HG03103 (cell line): ENCODE measurements at regions not wholly inside any gene's neighbourhood (a gene's known extent, or its start where the extent isn't known, plus 50 kb on each side); places are given as distances from the start of the nearest gene placed in this dataset.
"Not testable (repeated sequence)": the region's sequence is repeated elsewhere in the genome, so short reads cannot be mapped to it uniquely, and the experiment has no call there.

ENCODE experiments used
- ATAC-seq: cut with Tn5 transposase; IDR thresholded peaks from one replicate; pipeline ENCODE4 v1.9.1; 2021; ENCODE audit warnings: low read depth; ENCODE audit not compliant: unreplicated experiment

- no peak for ATAC-seq
Measured at GRCh38 chr16:56029026-56029425, 153.9 kb upstream of the CES5A start.

GRCh38 chr16:56022818-56023217, 147.6 kb upstream of the CES5A start:
- ATAC-seq, result no peak

- no peak for ATAC-seq
Measured at GRCh38 chr16:56019274-56019673, 144.1 kb upstream of the CES5A start.

GRCh38 chr16:56013962-56014552, 138.9 kb upstream of the CES5A start:
- ATAC-seq, result no peak

GRCh38 chr16:56012482-56012811, 137.3 kb upstream of the CES5A start:
- ATAC-seq, result no peak

- no peak for ATAC-seq
Measured at GRCh38 chr16:56011808-56012481, 136.8 kb upstream of the CES5A start.

- no peak for ATAC-seq
Measured at GRCh38 chr16:56005958-56006357, 130.8 kb upstream of the CES5A start.

- ATAC-seq, result no peak
Measured at GRCh38 chr16:55999683-56000082, 124.5 kb upstream of the CES5A start.

GRCh38 chr16:55993088-55993487, 117.9 kb upstream of the CES5A start:
- no peak for ATAC-seq

- no peak for ATAC-seq
Measured at GRCh38 chr16:55992551-55992950, 117.4 kb upstream of the CES5A start.

- no peak for ATAC-seq
Measured at GRCh38 chr16:55991843-55992242, 116.7 kb upstream of the CES5A start.

GRCh38 chr16:55989569-55989907, 114.4 kb upstream of the CES5A start:
- no peak for ATAC-seq

GRCh38 chr16:55988850-55989568, 113.8 kb upstream of the CES5A start:
- ATAC-seq, result not testable (repeated sequence)

GRCh38 chr16:55988013-55988412, 112.8 kb upstream of the CES5A start:
- no peak for ATAC-seq

- no peak for ATAC-seq
Measured at GRCh38 chr16:55982597-55982996, 107.4 kb upstream of the CES5A start.

GRCh38 chr16:55981557-55981956, 106.4 kb upstream of the CES5A start:
- ATAC-seq, result no peak

- ATAC-seq, result no peak
Measured at GRCh38 chr16:55976815-55977214, 101.6 kb upstream of the CES5A start.

GRCh38 chr16:55971447-55971846, 96.3 kb upstream of the CES5A start:
- no peak for ATAC-seq

- ATAC-seq, result no peak
Measured at GRCh38 chr16:55968221-55968620, 93.0 kb upstream of the CES5A start.

- no peak for ATAC-seq
Measured at GRCh38 chr16:55964923-55965475, 89.8 kb upstream of the CES5A start.

- ATAC-seq, result no peak
Measured at GRCh38 chr16:55955845-55956244, 80.7 kb upstream of the CES5A start.

GRCh38 chr16:55955424-55955823, 80.3 kb upstream of the CES5A start:
- no peak for ATAC-seq
